H1 (cell line): ENCODE measurements at regions not wholly inside any gene's neighbourhood (a gene's known extent, or its start where the extent isn't known, plus 50 kb on each side); places are given as distances from the start of the nearest gene placed in this dataset.

Experiments
- CTCF ChIA-PET: fragments of 300-600 bp; sonication (Branson Sonifier 250); formaldehyde crosslinking; loops from one replicate; lab custom pipeline; 2021; ENCODE audit not compliant: partially characterized antibody; lab: Charles Lee
- POLR2A ChIA-PET: fragments of 300-600 bp; sonication (Branson Sonifier 250); formaldehyde crosslinking; loops from one replicate; lab custom pipeline; 2021; ENCODE audit warnings: inconsistent platforms; ENCODE audit not compliant: partially characterized antibody; lab: Charles Lee
- DNase-seq, 2 experiments: peaks; one replicate each; pipeline versions ENCODE4 v3.0.0 to v3.0.0-alpha.2; 2010 to 2022; ENCODE audit warnings: low spot score in 2 of 2, low read depth in 1 of 2, mixed read lengths in 1 of 2
- FAIRE-seq: peaks from 2 replicates; lab custom pipeline; 2011; peaks lifted over from hg19 to GRCh38; lab: Jason Lieb, UNC
- H2AFZ ChIP-seq: 2 replicates; pipeline ENCODE4 v1.8.1; 2012; ENCODE audit warnings: low read length, inconsistent platforms
- H2AK5ac ChIP-seq: 2 replicates; pipeline ENCODE4 v1.6.1; 2013; ENCODE audit warnings: low read depth, low read length
- H2BK120ac ChIP-seq: replicated peaks from 2 replicates; pipeline ENCODE3; 2013; ENCODE audit warnings: low read depth, low read length, inconsistent platforms
- H2BK12ac ChIP-seq: 2 replicates; pipeline ENCODE4 v1.6.1; 2013; ENCODE audit warnings: low read depth, low read length
- H2BK15ac ChIP-seq: 2 replicates; pipeline ENCODE4 v1.6.1; 2013; ENCODE audit warnings: low read length
- H2BK20ac ChIP-seq: 2 replicates; pipeline ENCODE4 v1.6.1; 2013; ENCODE audit warnings: low read length
- H2BK5ac ChIP-seq: 2 replicates; pipeline ENCODE4 v1.6.1; 2013; ENCODE audit warnings: low read depth, low read length
- H3K14ac ChIP-seq: 2 replicates; pipeline ENCODE4 v1.6.1; 2013; ENCODE audit warnings: inconsistent platforms; ENCODE audit not compliant: insufficient read length
- H3K18ac ChIP-seq: 2 replicates; pipeline ENCODE4 v1.6.1; 2013; ENCODE audit warnings: low read length; ENCODE audit errors: extremely low read depth
- H3K23ac ChIP-seq: 2 replicates; pipeline ENCODE4 v1.6.1; 2013; ENCODE audit warnings: inconsistent platforms; ENCODE audit not compliant: insufficient read length
- H3K23me2 ChIP-seq: 2 replicates; pipeline ENCODE4 v1.6.1; 2013; ENCODE audit warnings: low read depth, low read length
- H3K27ac ChIP-seq: 2 replicates; pipeline ENCODE4 v1.6.1; 2011; ENCODE audit warnings: low read depth, low read length, inconsistent platforms
- H3K27me3 ChIP-seq, 4 experiments: replicated peaks in 1 of 4; 1 replicate in 1 of 4; 2 replicates in 3 of 4; pipeline versions ENCODE4 v1.6.1 to v1.8.1; 2011 to 2013; ENCODE audit warnings: low read length in 3 of 4, mild to moderate bottlenecking in 3 of 4, inconsistent platforms in 2 of 4, mixed read lengths in 2 of 4, moderate library complexity in 1 of 4; ENCODE audit not compliant: control insufficient read depth in 3 of 4, insufficient read depth in 3 of 4; ENCODE audit errors: extremely low read depth in 1 of 4
- H3K36me3 ChIP-seq, 4 experiments: 2 replicates each; pipeline versions ENCODE4 v1.6.1 to v1.8.1; 2011 to 2013; ENCODE audit warnings: mild to moderate bottlenecking in 4 of 4, low read length in 3 of 4, moderate library complexity in 2 of 4, control low read depth in 1 of 4, inconsistent platforms in 1 of 4; ENCODE audit not compliant: insufficient read depth in 4 of 4, control insufficient read depth in 2 of 4
- H3K4ac ChIP-seq: replicated peaks from 2 replicates; pipeline ENCODE3; 2013; ENCODE audit warnings: low read length, low read depth, mixed read lengths, inconsistent platforms; ENCODE audit not compliant: insufficient read length
- H3K4me1 ChIP-seq, 4 experiments: replicated peaks in 1 of 4; 1 replicate in 1 of 4; 2 replicates in 3 of 4; pipeline versions ENCODE4 v1.6.1 to v1.8.1; 2011 to 2013; ENCODE audit warnings: low read length in 3 of 4, inconsistent platforms in 2 of 4, mixed read lengths in 1 of 4; ENCODE audit not compliant: insufficient read depth in 4 of 4, control insufficient read depth in 3 of 4
- H3K4me2 ChIP-seq, 2 experiments: 2 replicates each; pipeline versions ENCODE4 v1.6.1 to v1.8.1; 2011 to 2013; ENCODE audit warnings: low read depth in 2 of 2, low read length in 2 of 2, control low read depth in 1 of 2, inconsistent platforms in 1 of 2, mild to moderate bottlenecking in 1 of 2; ENCODE audit not compliant: insufficient read depth in 1 of 2
- H3K4me3 ChIP-seq, 4 experiments: fragments of 200-600, 300-600 bp in 1 of 4; sonication (generic), shearing (Covaris generic), sonication (Bioruptor Twin) in 1 of 4; 2 replicates each; pipeline versions ENCODE4 v1.5.1 to v1.8.1; 2011 to 2016; ENCODE audit warnings: low read length in 4 of 4, low read depth in 3 of 4, control low read depth in 2 of 4, inconsistent platforms in 2 of 4, mild to moderate bottlenecking in 2 of 4, mixed read lengths in 1 of 4, moderate library complexity in 1 of 4; ENCODE audit not compliant: insufficient read depth in 2 of 4; ENCODE audit errors: extremely low read depth in 1 of 4
- H3K56ac ChIP-seq: replicated peaks from 2 replicates; pipeline ENCODE3; 2013; ENCODE audit warnings: low read depth, mild to moderate bottlenecking, mixed read lengths, low read length, inconsistent platforms; ENCODE audit not compliant: insufficient read length
- H3K79me1 ChIP-seq: 2 replicates; pipeline ENCODE4 v1.6.1; 2013; ENCODE audit warnings: low read depth, low read length, control low read depth
- H3K79me2 ChIP-seq, 2 experiments: 2 replicates each; pipeline versions ENCODE4 v1.6.1 to v1.8.1; 2012 to 2013; ENCODE audit warnings: low read length in 2 of 2, mild to moderate bottlenecking in 2 of 2, inconsistent platforms in 1 of 2; ENCODE audit not compliant: insufficient read depth in 2 of 2, control insufficient read depth in 1 of 2
- H3K9ac ChIP-seq, 4 experiments: replicated peaks in 1 of 4; 1 replicate in 1 of 4; 2 replicates in 3 of 4; pipeline versions ENCODE4 v1.6.1 to v1.8.1; 2011 to 2013; ENCODE audit warnings: low read depth in 3 of 4, low read length in 3 of 4, control low read depth in 2 of 4, mild to moderate bottlenecking in 2 of 4, moderate library complexity in 2 of 4, inconsistent platforms in 1 of 4; ENCODE audit errors: extremely low read depth in 1 of 4
- H3K9me3 ChIP-seq, 2 experiments: 2 replicates each; pipeline versions ENCODE4 v1.6.1 to v1.8.1; 2012 to 2013; ENCODE audit warnings: mild to moderate bottlenecking in 2 of 2, moderate library complexity in 2 of 2, control low read depth in 1 of 2, inconsistent platforms in 1 of 2, low read depth in 1 of 2, low read length in 1 of 2, mixed read lengths in 1 of 2; ENCODE audit not compliant: insufficient read depth in 2 of 2
- H4K20me1 ChIP-seq, 2 experiments: replicated peaks in 1 of 2; 2 replicates each; pipeline versions ENCODE3 to v1.8.1; 2011 to 2013; ENCODE audit warnings: inconsistent platforms in 2 of 2, low read length in 2 of 2, mild to moderate bottlenecking in 1 of 2; ENCODE audit not compliant: insufficient read depth in 2 of 2, control insufficient read depth in 1 of 2
- H4K5ac ChIP-seq: 2 replicates; pipeline ENCODE4 v1.6.1; 2013; ENCODE audit warnings: low read length, low read depth, mixed read lengths, inconsistent platforms; ENCODE audit not compliant: insufficient read length
- H4K8ac ChIP-seq: 2 replicates; pipeline ENCODE4 v1.8.0; 2013; ENCODE audit warnings: mild to moderate bottlenecking, moderate library complexity, low read length, inconsistent platforms; ENCODE audit not compliant: insufficient read depth; ENCODE audit errors: extremely low read depth
- H4K91ac ChIP-seq: replicated peaks from 2 replicates; pipeline ENCODE3; 2013; ENCODE audit warnings: low read length, mixed read lengths, inconsistent platforms; ENCODE audit not compliant: insufficient read length
- BRCA1 ChIP-seq: IDR thresholded peaks from 2 replicates; pipeline ENCODE4 v1.6.1; 2012; ENCODE audit warnings: low read depth, low read length, improper control_type of control experiment
- CTBP2 ChIP-seq: IDR thresholded peaks from 2 replicates; pipeline ENCODE4 v1.7.0; 2011; ENCODE audit warnings: borderline replicate concordance, mild to moderate bottlenecking, moderate library complexity, mixed read lengths, low read length; ENCODE audit not compliant: insufficient read depth, insufficient read length
- E2F6 ChIP-seq: IDR thresholded peaks from 2 replicates; pipeline ENCODE4 v1.6.1; 2012; ENCODE audit warnings: inconsistent platforms
- HDAC2 ChIP-seq, 2 experiments: fragments of 300-600 bp in 1 of 2; sonication (generic) in 1 of 2; IDR thresholded peaks; 2 replicates each; pipeline ENCODE4 v1.6.1; 2011 to 2012; ENCODE audit warnings: low read depth in 2 of 2, low read length in 2 of 2, mild to moderate bottlenecking in 2 of 2, moderate library complexity in 2 of 2, borderline replicate concordance in 1 of 2, inconsistent platforms in 1 of 2
- JUN ChIP-seq: IDR thresholded peaks from 2 replicates; pipeline ENCODE4 v1.6.1; 2011; ENCODE audit warnings: low read depth, mild to moderate bottlenecking, improper control_type of control experiment, low read length
- JUND ChIP-seq: IDR thresholded peaks from 2 replicates; pipeline ENCODE4 v1.6.1; 2011; ENCODE audit warnings: mild to moderate bottlenecking, improper control_type of control experiment, low read length
- MAX ChIP-seq: IDR thresholded peaks from 2 replicates; pipeline ENCODE4 v1.6.1; 2012; ENCODE audit warnings: inconsistent platforms
- NANOG ChIP-seq: IDR thresholded peaks from 2 replicates; pipeline ENCODE4 v1.6.1; 2011; ENCODE audit warnings: low read length, low read depth, mild to moderate bottlenecking, inconsistent platforms; ENCODE audit not compliant: insufficient read depth, poor library complexity, severe bottlenecking
- SAP30 ChIP-seq: fragments of 300-600 bp; sonication (generic); IDR thresholded peaks from 2 replicates; pipeline ENCODE4 v1.7.1; 2012; ENCODE audit warnings: low read length, moderate library complexity, mild to moderate bottlenecking, inconsistent platforms; ENCODE audit not compliant: insufficient read depth, insufficient replicate concordance
- SP4 ChIP-seq: IDR thresholded peaks from 2 replicates; pipeline ENCODE4 v1.6.1; 2012; ENCODE audit warnings: low read length, inconsistent platforms
- TCF12 ChIP-seq: IDR thresholded peaks from 2 replicates; pipeline ENCODE4 v1.6.1; 2011; ENCODE audit warnings: low read depth, mild to moderate bottlenecking, low read length
- USF2 ChIP-seq: IDR thresholded peaks from 2 replicates; pipeline ENCODE4 v1.6.1; 2011; ENCODE audit warnings: low read length, improper control_type of control experiment
- YY1 ChIP-seq: IDR thresholded peaks from 2 replicates; pipeline ENCODE4 v1.6.1; 2011; ENCODE audit warnings: low read depth, mild to moderate bottlenecking, low read length
- WGBS, 2 experiments: shearing (Covaris generic) in 1 of 2; methylation state at CpG; one replicate each; pipeline versions ENCODE4 v1.1.6 to v1.1.7; 2013 to 2015; ENCODE audit warnings: low lambda C conversion rate in 2 of 2, mixed read lengths in 2 of 2, inconsistent platforms in 1 of 2, low coverage in 1 of 2, missing lambda C conversion rate in 1 of 2; ENCODE audit not compliant: insufficient replicate concordance in 2 of 2, insufficient coverage in 1 of 2, insufficient read length in 1 of 2; ENCODE audit errors: extremely low coverage in 1 of 2, missing lambda C conversion rate in 1 of 2; 5-methylcytosine and 5-hydroxymethylcytosine counted together

- Histone ChIP-seq H3K27me3 (no peaks in the 10 kb centered on the region), H3K18ac (no peak overlapping the region), H3K36me3 (no peaks in the 10 kb centered on the region), H3K27ac (no peak overlapping the region), H2BK5ac (no peak overlapping the region), H2BK15ac (no peak overlapping the region), H4K20me1 (no peaks in the 10 kb centered on the region), H2BK20ac (no peak overlapping the region), H3K4me3 (no peak overlapping the region), H2BK120ac (no peak overlapping the region), H3K9ac (no peak overlapping the region), H3K79me2 (no peaks in the 10 kb centered on the region), H3K56ac (no peak overlapping the region), H4K5ac (no peak overlapping the region), H3K79me1 (no peaks in the 10 kb centered on the region), H3K4me2 (no peak overlapping the region), H3K14ac (no peak overlapping the region), H4K91ac (no peak overlapping the region), H3K23me2 (no peaks in the 10 kb centered on the region), H2AK5ac (no peak overlapping the region), H3K4ac (no peak overlapping the region), H3K4me1 (no peaks in the 10 kb centered on the region), H2BK12ac (no peak overlapping the region), H2AFZ (no peak overlapping the region), H3K23ac (no peak overlapping the region), H4K8ac (no peak overlapping the region), H3K9me3 (no peaks in the 10 kb centered on the region)
- FAIRE-seq (no peak), DNase-seq (no peak)
- CTCF ChIA-PET = interaction anchor here (1.0 kb wide), 1 partner anchor 64 kb away, joined by 3 read pairs; no protein-coding TSS in a partner anchor
- POLR2A ChIA-PET = no interaction called here
- WGBS, 2 experiments = 88% methylated on average over 3 of the region's 3 CpGs; no CpG with 5 or more reads in 1 of the 2 experiments
- TF ChIP-seq SP4 (no peak), HDAC2 (IDR thresholded peaks at IDR 0.05; ENCODE audit: borderline replicate concordance in 1 of 2, low read depth in 2 of 2, low read length in 2 of 2) (no peak), NANOG (no peak), YY1 (no peak), BRCA1 (no peak), CTBP2 (no peak), MAX (no peak), TCF12 (no peak), E2F6 (no peak), SAP30 (no peak), JUND (no peak), USF2 (no peak), JUN (no peak)
These were observed 617.0 kb upstream of the LINC00305 start for GRCh38 chr18:64765908-64766307.
